Tibial artery (tissue), 4 donors: ENCODE measurements at regions not wholly inside any gene's neighbourhood (a gene's known extent, or its start where the extent isn't known, plus 50 kb on each side); places are given as distances from the start of the nearest gene placed in this dataset.
"Not testable (repeated sequence)": the region's sequence is repeated elsewhere in the genome, so short reads cannot be mapped to it uniquely, and the experiment has no call there.

Source experiments
- DNase-seq, 2 donors: peaks; one replicate each; pipeline ENCODE4 v3.0.0-alpha.2; 2019
- H3K27ac ChIP-seq, 2 donors: fragments of 200-600 bp; sonication (generic) in 1 of 2; 1 replicate in 1 of 2; 2 replicates in 1 of 2; pipeline ENCODE4 v1.5.1; 2018 to 2019; ENCODE audit warnings: mild to moderate bottlenecking in 1 of 2
- H3K27me3 ChIP-seq, 2 donors: fragments of 200-600 bp; sonication (generic) in 1 of 2; one replicate each; pipeline versions ENCODE4 v1.5.1 to v1.6.0; 2016 to 2019
- H3K36me3 ChIP-seq, 3 donors: fragments of 200-600 bp; sonication (generic) in 2 of 3; one replicate each; pipeline ENCODE4 v1.5.1; 2016 to 2019; ENCODE audit warnings: mild to moderate bottlenecking in 2 of 3
- H3K4me1 ChIP-seq, 4 donors: fragments of 200-600 bp; sonication (generic) in 2 of 4; 1 replicate in 3 of 4; 2 replicates in 1 of 4; pipeline ENCODE4 v1.5.1; 2016 to 2019
- H3K4me3 ChIP-seq, 2 donors: fragments of 200-600 bp; sonication (generic) in 1 of 2; 1 replicate in 1 of 2; 2 replicates in 1 of 2; pipeline ENCODE4 v1.5.1; 2018 to 2019; ENCODE audit warnings: mild to moderate bottlenecking in 2 of 2
- H3K9me3 ChIP-seq, 3 donors: fragments of 200-600 bp; sonication (generic) in 1 of 3; one replicate each; pipeline ENCODE4 v1.5.1; 2016 to 2019
- intact Hi-C: fragments of 100-400 bp; cut with DNase I; formaldehyde crosslinking; loops from one replicate; pipeline ENCODE4 v1.15.0; 2023; ENCODE audit warnings: low total_unique reads
- TF ChIP-seq, protein P1 (sequence below), 2 experiments: fragments of 200-600 bp in 1 of 2; fragments of 450-650 bp in 1 of 2; IDR thresholded peaks; one replicate each; pipeline ENCODE4 v1.5.1; 2017 to 2019; ENCODE audit warnings: antibody characterized with exemption in 2 of 2, mild to moderate bottlenecking in 1 of 2, moderate library complexity in 1 of 2

DNA sequence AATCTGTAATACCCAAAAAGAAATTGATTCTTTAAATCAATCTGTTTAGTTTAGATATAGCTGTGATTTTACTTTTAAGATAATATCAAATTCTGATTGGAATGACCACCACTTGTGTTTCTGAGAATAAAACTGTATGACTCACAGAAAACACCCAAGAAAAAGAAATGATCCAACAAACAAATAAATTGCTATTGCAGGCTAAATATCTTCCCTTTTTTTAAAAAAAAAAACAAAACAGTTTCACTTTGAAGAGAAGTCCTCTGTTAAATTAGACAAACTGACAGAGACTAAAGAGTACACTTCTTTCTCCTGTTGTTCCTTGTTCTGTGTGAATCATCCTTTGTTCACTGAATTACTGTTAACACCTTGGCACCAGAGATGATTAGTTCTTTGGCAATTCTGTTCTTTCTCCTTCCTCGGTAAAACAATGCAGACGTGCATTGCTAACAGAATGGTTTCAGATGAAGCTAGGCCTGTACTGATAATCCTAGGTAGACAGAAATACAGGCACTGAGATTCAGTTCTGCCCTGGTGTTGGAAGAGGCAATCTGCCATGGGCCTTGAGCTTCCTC, 895.2 kb upstream of the CITED2 start:
- DNase-seq = no peak
- no peaks in the 10 kb centered on the region for H3K9me3 ChIP-seq
- H3K27ac ChIP-seq = no peak overlapping the region
- H3K27me3 ChIP-seq = no peaks in the 10 kb centered on the region
- TF ChIP-seq, protein P1, sequence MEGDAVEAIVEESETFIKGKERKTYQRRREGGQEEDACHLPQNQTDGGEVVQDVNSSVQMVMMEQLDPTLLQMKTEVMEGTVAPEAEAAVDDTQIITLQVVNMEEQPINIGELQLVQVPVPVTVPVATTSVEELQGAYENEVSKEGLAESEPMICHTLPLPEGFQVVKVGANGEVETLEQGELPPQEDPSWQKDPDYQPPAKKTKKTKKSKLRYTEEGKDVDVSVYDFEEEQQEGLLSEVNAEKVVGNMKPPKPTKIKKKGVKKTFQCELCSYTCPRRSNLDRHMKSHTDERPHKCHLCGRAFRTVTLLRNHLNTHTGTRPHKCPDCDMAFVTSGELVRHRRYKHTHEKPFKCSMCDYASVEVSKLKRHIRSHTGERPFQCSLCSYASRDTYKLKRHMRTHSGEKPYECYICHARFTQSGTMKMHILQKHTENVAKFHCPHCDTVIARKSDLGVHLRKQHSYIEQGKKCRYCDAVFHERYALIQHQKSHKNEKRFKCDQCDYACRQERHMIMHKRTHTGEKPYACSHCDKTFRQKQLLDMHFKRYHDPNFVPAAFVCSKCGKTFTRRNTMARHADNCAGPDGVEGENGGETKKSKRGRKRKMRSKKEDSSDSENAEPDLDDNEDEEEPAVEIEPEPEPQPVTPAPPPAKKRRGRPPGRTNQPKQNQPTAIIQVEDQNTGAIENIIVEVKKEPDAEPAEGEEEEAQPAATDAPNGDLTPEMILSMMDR (IDR thresholded peaks at IDR 0.05) = no peak
- H3K4me3 ChIP-seq = no peak overlapping the region
- intact Hi-C loops = no loop called here
- H3K4me1 ChIP-seq = peaks cover 0 to 6% (median 0%) of the 10 kb centered on the region in 4 donors
- H3K36me3 ChIP-seq = no peaks in the 10 kb centered on the region

DNA sequence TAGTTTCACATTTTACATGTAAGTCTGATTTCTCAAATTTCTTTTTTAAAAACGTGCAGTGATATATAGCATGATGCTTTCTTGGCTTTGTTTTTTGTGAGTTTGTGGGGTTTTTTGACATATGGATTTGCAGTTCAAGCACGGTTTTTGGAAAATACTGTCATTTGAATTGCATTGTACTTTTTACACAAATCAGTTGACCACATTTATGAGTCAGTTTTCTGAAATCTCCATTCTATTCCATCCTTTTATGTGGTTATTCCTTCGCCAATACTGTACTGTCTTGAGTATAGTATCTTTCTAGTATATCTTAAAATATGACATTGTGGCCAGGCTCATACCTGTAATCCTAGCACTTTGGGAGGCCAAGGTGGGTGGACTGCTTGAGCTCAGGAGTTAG, 890.0 kb upstream of the CITED2 start:
- intact Hi-C loops = no loop called here
- Histone ChIP-seq H3K9me3 (no peaks in the 10 kb centered on the region), H3K27ac (no peak overlapping the region), H3K36me3 (no peaks in the 10 kb centered on the region), H3K27me3 (no peaks in the 10 kb centered on the region), H3K4me1 (no peaks in the 10 kb centered on the region), H3K4me3 (no peak overlapping the region)
- DNase-seq = no peak
- TF ChIP-seq, protein P1 (IDR thresholded peaks at IDR 0.05) = no peak

DNA sequence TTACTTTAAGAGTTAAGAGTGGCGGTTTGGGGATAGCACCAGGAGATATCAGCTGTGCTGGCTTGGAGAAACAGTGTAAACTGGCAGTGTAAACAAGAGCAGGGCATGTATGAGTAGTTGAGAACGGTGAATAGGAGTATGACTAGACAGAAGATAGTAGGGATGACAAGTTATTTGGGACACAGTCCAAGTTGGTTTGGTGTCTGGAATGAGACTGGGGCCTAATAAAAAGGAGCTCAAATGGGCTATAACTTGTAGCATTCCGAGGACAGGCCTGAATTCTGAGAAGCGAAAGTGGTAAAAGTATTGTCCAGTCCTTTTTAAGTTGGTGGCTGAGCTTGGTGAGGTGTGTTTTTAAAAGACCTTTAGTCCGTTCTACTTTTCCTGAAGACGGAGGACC, 883.9 kb upstream of the CITED2 start:
- intact Hi-C loops, H3K27me3 ChIP-seq, H3K27ac ChIP-seq, DNase-seq, H3K36me3 ChIP-seq, H3K4me3 ChIP-seq, H3K9me3 ChIP-seq, H3K4me1 ChIP-seq: not testable (repeated sequence)

DNA sequence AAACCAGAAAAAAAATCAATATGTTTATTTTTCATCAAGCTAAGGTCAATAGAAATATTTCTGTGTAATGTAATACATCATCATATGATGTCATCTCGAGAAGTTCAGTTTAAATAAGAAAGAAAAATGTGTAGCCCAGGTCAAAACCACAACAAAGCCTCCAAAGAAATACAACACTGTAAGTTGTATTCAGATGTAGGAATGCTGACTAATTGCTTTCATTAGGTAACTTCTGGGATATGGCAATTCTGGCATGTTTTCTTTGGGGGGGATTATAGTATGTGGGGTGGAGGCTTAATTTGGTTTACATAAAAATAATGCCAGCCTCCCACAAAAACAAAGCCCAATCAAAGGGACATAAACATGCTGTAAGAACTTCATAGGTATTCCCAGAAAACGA, 881.8 kb upstream of the CITED2 start:
- TF ChIP-seq, protein P1 (IDR thresholded peaks at IDR 0.05) = no peak
- Histone ChIP-seq H3K27me3 (no peaks in the 10 kb centered on the region), H3K4me1 (no peaks in the 10 kb centered on the region), H3K4me3 (no peak overlapping the region), H3K9me3 (no peaks in the 10 kb centered on the region), H3K36me3 (no peaks in the 10 kb centered on the region), H3K27ac (no peak overlapping the region)
- no peak for DNase-seq
- intact Hi-C loops = no loop called here

DNA sequence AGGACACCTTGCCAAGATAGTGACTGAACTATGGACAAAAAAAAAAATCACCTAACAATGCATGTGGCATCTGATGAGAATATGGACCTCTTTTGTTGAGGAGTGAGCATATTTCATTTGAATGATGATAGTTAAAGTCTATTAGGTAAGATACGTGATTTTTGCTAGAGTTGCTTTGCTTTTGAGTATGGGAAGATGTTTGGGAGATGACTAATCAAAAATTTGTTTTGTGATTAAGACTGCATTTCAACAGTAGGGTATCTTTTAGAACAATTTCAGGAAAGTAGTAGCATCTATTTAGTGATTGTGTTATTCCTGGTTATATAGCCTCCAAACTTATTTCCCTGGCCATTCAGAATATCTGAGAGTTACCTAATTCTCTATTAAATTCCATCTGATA, 878.6 kb upstream of the CITED2 start:
- intact Hi-C loops = no loop called here
- TF ChIP-seq, protein P1 (IDR thresholded peaks at IDR 0.05) = no peak
- no peaks in the 10 kb centered on the region for H3K27me3 ChIP-seq
- H3K9me3 ChIP-seq = no peaks in the 10 kb centered on the region
- H3K36me3 ChIP-seq = no peaks in the 10 kb centered on the region
- no peak for DNase-seq
- H3K4me1 ChIP-seq = no peaks in the 10 kb centered on the region
- no peak overlapping the region for H3K27ac ChIP-seq
- H3K4me3 ChIP-seq = no peak overlapping the region

DNA sequence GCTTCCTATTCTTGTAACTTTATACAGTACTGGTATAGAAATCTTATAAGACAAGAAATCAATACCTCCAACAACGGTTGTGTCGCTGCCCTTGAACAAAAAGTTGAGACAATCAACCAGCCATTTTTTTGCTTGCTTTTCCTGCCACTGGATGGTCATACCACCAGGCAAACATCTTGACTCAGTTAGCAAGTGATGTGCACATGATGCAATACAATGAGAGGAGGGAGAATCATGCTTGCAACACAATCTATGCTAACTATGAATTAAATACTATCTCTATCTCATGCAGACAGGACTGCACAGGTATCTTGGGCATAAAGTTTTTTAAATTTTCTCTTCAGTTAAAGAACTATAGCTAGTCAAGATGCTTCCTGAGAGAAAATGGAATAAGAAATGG, 877.7 kb upstream of the CITED2 start:
- TF ChIP-seq, protein P1 (IDR thresholded peaks at IDR 0.05) = no peak
- no peaks in the 10 kb centered on the region for H3K9me3 ChIP-seq
- H3K36me3 ChIP-seq = no peaks in the 10 kb centered on the region
- DNase-seq = no peak
- H3K4me1 ChIP-seq = no peaks in the 10 kb centered on the region
- no peaks in the 10 kb centered on the region for H3K27me3 ChIP-seq
- no peak overlapping the region for H3K27ac ChIP-seq
- intact Hi-C loops = no loop called here
- no peak overlapping the region for H3K4me3 ChIP-seq
